Esophagus (tissue), 2 donors: ENCODE measurements at regions not wholly inside any gene's neighbourhood (a gene's known extent, or its start where the extent isn't known, plus 50 kb on each side); places are given as distances from the start of the nearest gene placed in this dataset.
"Not testable (repeated sequence)": the region's sequence is repeated elsewhere in the genome, so short reads cannot be mapped to it uniquely, and the experiment has no call there.

Experiments used
- H3K27ac ChIP-seq, 2 donors: one replicate each; pipeline ENCODE4 v1.5.1; 2013; ENCODE audit warnings: low read depth in 2 of 2, mild to moderate bottlenecking in 2 of 2, inconsistent platforms in 1 of 2, low read length in 1 of 2, moderate library complexity in 1 of 2
- H3K27me3 ChIP-seq, 2 donors: one replicate each; pipeline ENCODE4 v1.6.1; 2013; ENCODE audit warnings: low read length in 2 of 2, control low read depth in 1 of 2, mild to moderate bottlenecking in 1 of 2; ENCODE audit not compliant: insufficient read depth in 2 of 2, control insufficient read depth in 1 of 2
- H3K36me3 ChIP-seq, 2 donors: one replicate each; pipeline ENCODE4 v1.6.1; 2013; ENCODE audit warnings: low read length in 1 of 2; ENCODE audit not compliant: control insufficient read depth in 2 of 2, insufficient read depth in 2 of 2
- H3K4me1 ChIP-seq, 2 donors: one replicate each; pipeline ENCODE4 v1.6.1; 2013; ENCODE audit warnings: low read length in 1 of 2; ENCODE audit not compliant: control insufficient read depth in 2 of 2, insufficient read depth in 2 of 2
- H3K4me3 ChIP-seq, 2 donors: one replicate each; pipeline ENCODE4 v1.5.1; 2013; ENCODE audit warnings: low read length in 2 of 2, mild to moderate bottlenecking in 2 of 2, low read depth in 1 of 2, moderate library complexity in 1 of 2
- H3K9me3 ChIP-seq, 2 donors: one replicate each; pipeline ENCODE4 v1.6.1; 2013; ENCODE audit warnings: mild to moderate bottlenecking in 2 of 2, low read depth in 1 of 2, low read length in 1 of 2, moderate library complexity in 1 of 2; ENCODE audit not compliant: control insufficient read depth in 2 of 2, insufficient read depth in 1 of 2
- WGBS, 2 donors: extraction: QIAGEN DNeasy Blood & Tissue Kit; methylation state at CpG; one replicate each; pipeline ENCODE4 v1.1.7; 2013; 5-methylcytosine and 5-hydroxymethylcytosine counted together
- donor health status: healthy with polysubstance abuse.
- donor health status: Bipolar disorder and iron deficiency.

DNA sequence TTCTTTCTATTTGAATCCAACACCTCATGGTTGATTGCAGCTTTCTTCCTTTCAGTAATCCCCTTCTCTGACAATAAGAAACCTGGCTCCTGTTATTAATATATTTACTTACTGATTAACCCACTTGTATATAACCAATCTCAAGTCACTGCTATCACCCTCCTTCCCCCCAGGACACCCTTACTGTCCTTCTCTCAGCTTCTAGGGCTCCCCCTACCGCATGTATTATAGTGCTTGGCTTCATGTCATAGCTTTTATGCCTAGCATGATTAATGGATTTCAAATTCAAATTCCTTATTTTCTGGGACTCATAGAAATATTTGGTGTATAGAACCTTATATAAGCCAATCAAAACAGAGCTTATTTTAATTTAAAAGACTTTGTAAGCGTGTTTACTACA, 75.7 kb upstream of the BNIP2 start:
- no peaks in the 10 kb centered on the region for H3K4me1 ChIP-seq
- no peaks in the 10 kb centered on the region for H3K36me3 ChIP-seq
- 58 to 63% methylated on average over 2 of the region's 2 CpGs for WGBS, 2 donors
- no peaks in the 10 kb centered on the region for H3K27me3 ChIP-seq
- no peak overlapping the region for H3K27ac ChIP-seq
- H3K4me3 ChIP-seq = no peak overlapping the region
- H3K9me3 ChIP-seq = no peaks in the 10 kb centered on the region

GRCh38 chr15:59762558-59762957, 73.4 kb upstream of the BNIP2 start:
- Histone ChIP-seq H3K4me3 (no peak overlapping the region), H3K9me3 (no peaks in the 10 kb centered on the region), H3K36me3 (no peaks in the 10 kb centered on the region), H3K4me1 (no peaks in the 10 kb centered on the region), H3K27me3 (no peaks in the 10 kb centered on the region), H3K27ac (no peak overlapping the region)
- 64 to 76% methylated on average over 3 of the region's 3 CpGs for WGBS, 2 donors

DNA sequence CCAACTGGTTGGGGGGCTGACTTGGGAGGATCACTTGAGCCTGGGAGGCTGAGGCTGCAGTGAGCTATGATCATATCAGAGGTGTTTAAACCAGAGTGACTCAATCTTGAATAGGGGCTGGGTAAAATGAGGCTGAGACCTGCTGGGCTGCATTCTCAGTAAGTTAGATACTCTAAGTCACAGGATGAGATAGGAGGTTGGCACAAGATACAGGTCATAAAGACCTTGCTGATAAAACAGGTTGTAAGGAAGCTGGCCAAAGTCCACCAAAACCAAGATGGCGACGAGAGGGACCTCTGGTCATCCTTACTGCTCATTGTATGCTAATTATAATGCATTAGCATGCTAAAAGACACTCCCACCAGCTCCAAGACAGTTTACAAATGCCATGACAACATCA, 71.1 kb upstream of the BNIP2 start:
- H3K4me1 ChIP-seq, H3K4me3 ChIP-seq, H3K9me3 ChIP-seq, H3K36me3 ChIP-seq, H3K27ac ChIP-seq, H3K27me3 ChIP-seq: not testable (repeated sequence)
- 82 to 90% methylated on average over 2 of the region's 2 CpGs for WGBS, 2 donors

DNA sequence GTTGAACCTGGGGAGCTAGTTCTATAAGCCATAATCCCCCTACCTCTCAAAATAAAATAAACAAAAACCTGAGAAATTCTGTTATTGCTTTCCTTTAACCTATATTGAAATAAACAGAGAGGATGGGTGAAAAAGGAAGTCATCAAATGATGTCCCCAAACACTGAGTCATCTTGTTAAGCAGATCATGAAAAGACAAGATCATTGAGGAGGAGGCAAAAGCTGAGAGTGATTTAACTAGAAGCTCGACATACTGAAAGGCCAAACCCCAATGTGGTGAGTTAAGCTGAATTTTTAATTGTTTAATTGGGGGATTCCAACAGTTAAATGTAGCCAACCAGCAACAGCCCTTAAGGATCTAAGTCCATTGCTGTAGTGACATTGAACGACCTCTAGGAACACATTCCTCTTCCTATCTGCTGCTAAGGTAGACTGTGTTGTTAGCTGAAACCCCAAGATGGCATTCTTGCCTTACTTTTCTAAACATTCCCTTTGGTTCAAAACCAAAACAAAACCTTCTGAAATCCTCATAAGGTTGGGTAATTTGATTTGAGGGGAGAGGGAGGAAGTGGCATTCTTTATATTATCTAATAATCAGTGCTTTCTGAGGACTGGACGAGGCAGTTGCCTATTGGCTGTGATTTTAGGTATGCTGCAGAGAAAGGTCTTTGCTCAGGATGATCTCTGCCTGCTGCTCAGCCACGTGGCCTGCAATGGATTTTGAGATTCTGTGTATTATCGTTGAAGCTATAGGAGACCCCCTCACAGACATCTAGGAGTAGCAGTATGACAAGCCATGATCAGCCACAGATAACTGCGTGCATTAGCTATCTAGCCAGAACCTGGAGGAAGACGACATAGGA, 62.7 kb upstream of the BNIP2 start:
- no peak overlapping the region for H3K4me3 ChIP-seq
- H3K27me3 ChIP-seq = no peaks in the 10 kb centered on the region
- 50 to 55% methylated on average over 7 of the region's 7 CpGs for WGBS, 2 donors
- no peak overlapping the region for H3K27ac ChIP-seq
- no peaks in the 10 kb centered on the region for H3K36me3 ChIP-seq
- no peaks in the 10 kb centered on the region for H3K4me1 ChIP-seq
- H3K9me3 ChIP-seq = no peaks in the 10 kb centered on the region

DNA sequence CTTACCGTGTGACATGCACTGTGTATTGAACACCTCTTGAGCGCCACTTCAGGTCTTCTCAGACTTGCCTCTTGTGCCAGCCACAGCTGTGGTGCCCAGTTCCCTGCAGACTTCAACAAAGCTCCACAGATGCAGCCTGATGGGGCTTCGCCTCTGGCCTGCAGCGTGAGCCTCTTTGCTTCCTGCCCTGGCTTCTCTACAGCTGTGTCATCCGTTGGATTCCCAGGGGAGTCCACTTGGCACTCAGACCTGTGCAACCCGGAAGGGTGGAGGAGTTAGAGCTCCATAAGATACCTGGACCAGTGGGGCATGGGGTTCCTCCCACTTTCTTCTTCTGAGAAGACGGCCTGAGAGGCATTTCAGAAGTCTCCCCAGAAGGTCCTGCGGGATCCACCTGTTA, 57.7 kb upstream of the BNIP2 start:
- peaks cover 0 to 3% of the 10 kb centered on the region in 2 donors for H3K9me3 ChIP-seq
- H3K4me3 ChIP-seq = no peak overlapping the region
- no peaks in the 10 kb centered on the region for H3K36me3 ChIP-seq
- 69 to 73% methylated on average over 8 of the region's 8 CpGs for WGBS, 2 donors
- H3K27me3 ChIP-seq = no peaks in the 10 kb centered on the region
- no peaks in the 10 kb centered on the region for H3K4me1 ChIP-seq
- no peak overlapping the region for H3K27ac ChIP-seq

DNA sequence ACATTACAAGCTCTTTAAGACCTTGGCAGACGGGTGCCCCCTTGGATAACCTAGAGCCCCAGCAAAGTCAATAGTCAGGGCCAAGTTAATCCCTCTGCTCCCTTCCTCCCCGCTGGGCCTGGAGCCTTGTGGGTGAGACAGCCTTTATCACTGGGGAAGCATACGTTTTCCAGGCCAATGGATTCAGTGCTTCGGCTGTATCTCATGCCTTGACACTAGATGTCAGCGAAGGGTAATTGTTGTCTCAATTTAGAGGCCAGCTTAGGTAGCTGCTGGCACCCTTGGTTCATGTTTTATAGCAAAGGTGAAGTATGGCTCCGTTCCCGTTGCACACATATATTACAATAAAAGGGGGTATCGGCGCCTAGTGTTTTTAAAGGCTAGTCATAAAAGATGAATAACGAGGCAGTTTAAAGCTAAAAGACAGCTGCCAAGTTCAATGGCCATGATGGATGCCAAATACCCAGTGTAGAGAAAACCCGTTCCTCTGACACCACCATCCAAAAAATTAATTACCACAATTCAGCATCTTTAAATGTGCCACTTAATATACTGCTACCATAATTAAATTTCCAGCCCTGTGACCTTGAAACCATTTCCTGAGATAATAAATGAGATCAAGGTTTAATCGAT, 52.3 kb upstream of the BNIP2 start:
- no peak overlapping the region for H3K27ac ChIP-seq
- H3K4me3 ChIP-seq = no peak overlapping the region
- no peaks in the 10 kb centered on the region for H3K27me3 ChIP-seq
- H3K4me1 ChIP-seq = no peaks in the 10 kb centered on the region
- WGBS, 2 donors = 39 to 40% methylated on average over 12 of the region's 12 CpGs
- peaks cover 0 to 3% of the 10 kb centered on the region in 2 donors for H3K9me3 ChIP-seq
- H3K36me3 ChIP-seq = no peaks in the 10 kb centered on the region

DNA sequence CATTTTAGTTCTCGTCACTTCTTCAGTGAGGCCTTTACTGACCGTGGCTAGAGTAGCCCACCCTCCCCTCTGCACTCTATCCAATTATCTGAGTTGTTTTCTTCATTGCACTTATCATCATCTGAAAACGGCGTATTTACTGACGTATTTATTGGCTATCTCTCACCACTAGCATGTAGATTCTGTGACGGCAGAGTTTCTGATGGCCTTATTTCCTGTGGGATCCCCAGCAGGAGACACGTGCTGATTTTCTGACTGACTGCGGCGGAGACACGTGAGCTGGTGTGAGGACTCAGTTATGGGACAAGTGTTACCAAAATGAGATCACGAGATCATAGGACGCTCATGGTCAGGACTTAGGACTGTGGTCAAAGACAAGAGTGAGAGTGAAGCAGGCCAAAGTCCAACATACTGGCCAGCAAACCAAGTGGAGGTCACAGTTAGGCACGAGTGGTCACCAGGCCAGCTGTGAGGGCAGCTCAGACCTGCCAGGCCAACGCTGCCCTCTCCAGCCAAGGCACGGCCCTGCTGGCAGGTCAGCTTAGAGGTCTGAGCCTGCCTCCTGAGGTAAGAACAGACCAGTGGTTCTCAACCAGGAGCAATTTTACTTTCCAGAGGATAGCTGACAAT, 50.6 kb upstream of the BNIP2 start:
- Histone ChIP-seq H3K9me3 (no peaks in the 10 kb centered on the region), H3K4me3 (no peak overlapping the region)
- WGBS, 2 donors = 79 to 83% methylated on average over 15 of the region's 15 CpGs

More for the DNA sequence above, 50.6 kb upstream of the BNIP2 start:
- H3K4me1 ChIP-seq = no peaks in the 10 kb centered on the region
- H3K27me3 ChIP-seq = no peaks in the 10 kb centered on the region
- H3K27ac ChIP-seq = no peak overlapping the region
- H3K36me3 ChIP-seq = no peaks in the 10 kb centered on the region
